GM12892 (cell line): ENCODE measurements at regions not wholly inside any gene's neighbourhood (a gene's known extent, or its start where the extent isn't known, plus 50 kb on each side); places are given as distances from the start of the nearest gene placed in this dataset.

Experiments used
- POLR2A ChIP-seq: IDR thresholded peaks from 2 replicates; pipeline ENCODE4 v1.6.1; 2011; ENCODE audit warnings: low read depth, low read length, control low read depth
- POLR2AphosphoS5 ChIP-seq: IDR thresholded peaks from 2 replicates; pipeline ENCODE4 v1.6.1; 2011; ENCODE audit warnings: low read depth, low read length, control low read depth
- TAF1 ChIP-seq: IDR thresholded peaks from 2 replicates; pipeline ENCODE4 v1.6.1; 2011; ENCODE audit warnings: low read depth, mild to moderate bottlenecking, control low read depth, low read length, borderline replicate concordance

DNA sequence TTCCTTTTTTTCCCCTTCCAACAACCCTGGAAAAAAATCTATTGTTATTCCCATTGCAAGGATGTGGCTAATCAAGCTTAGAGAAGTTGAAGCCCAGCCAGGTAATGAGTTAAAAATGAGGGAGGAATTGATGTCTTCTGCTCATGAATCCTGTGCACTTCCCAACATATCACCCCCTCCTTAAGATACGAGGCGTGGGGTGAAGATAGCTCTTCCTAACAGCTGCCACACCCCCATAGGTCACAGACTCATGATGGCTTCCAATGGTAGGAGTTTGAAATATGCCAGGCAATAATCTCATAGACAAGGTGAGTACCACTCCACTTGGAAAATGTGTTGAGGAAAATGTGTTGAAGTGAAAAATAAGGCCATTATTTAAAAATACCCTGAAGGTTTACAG lies 71.3 kb upstream of the HECW1 start:
- TF ChIP-seq POLR2AphosphoS5: no peak
- no peak for TF ChIP-seq POLR2A
- TF ChIP-seq TAF1: no peak
